ENCODE measurements at regions not wholly inside any gene's neighbourhood (a gene's known extent, or its start where the extent isn't known, plus 50 kb on each side); places are given as distances from the start of the nearest gene placed in this dataset.
"Not testable (repeated sequence)": the region's sequence is repeated elsewhere in the genome, so short reads cannot be mapped to it uniquely, and the experiment has no call there.

DNA sequence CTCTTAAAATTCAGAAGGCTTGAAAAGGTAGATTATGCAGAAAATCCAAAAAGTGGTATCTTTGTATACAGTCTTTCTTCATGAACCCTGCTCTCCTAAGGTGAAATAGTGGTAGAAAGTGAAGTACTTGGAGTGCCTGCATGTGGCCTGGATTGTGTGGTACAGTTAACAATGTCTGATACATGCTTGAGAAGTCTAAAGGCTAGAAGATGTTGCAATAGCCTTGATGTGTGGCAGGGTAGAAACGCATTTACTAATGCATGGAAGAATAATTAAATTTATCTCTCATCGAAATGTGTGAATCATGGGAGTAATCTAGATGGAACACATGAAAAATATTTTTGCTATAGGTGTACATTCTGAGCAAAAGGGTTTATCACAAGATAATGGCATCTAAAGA, 1632.3 kb upstream of the B3GALT2 start:
- no peak for DNase-seq

DNA sequence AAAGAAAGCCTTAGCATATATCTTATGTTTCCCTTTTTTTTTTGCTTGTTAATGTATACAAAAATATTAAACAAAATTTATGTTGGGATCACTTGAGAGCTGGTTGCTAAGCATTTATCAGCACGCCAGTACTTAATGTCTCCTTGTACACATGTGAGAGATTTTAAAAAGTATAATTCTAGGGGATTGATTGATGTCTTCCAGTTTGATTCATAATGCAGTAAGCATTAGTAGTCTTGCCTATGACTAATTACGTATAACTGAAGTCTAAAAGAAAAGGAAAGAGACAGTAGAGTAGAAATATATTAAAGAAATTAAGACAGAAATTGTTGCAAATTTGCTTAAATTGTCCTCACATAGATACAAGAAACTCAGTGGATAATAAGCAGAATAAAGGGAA, 1630.4 kb upstream of the B3GALT2 start:
- DNase-seq, result no peak

DNA sequence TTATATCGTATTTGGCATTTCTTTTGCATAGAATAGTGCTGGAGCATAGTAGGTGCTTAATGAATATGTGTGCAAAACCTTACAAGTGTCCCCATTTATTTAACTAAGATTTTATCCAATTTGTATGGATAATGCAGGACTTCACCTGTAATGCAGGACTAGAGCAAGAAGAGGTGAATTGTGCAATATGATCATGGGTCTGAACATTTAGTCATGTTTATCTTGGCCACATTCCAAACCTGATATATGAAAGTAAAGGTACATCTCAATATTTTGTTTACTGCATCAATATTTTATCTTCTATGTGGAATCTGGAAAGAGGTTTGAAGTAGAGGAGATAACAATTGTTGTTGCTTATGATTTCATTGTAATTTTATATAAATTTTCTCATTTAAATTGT, 1626.7 kb upstream of the B3GALT2 start:
- no peak for DNase-seq

GRCh38 chr1:194809665-194810064, 1623.3 kb upstream of the B3GALT2 start:
- no peak for DNase-seq

- no peak for DNase-seq
Measured at GRCh38 chr1:194809215-194809614, 1622.8 kb upstream of the B3GALT2 start.

DNA sequence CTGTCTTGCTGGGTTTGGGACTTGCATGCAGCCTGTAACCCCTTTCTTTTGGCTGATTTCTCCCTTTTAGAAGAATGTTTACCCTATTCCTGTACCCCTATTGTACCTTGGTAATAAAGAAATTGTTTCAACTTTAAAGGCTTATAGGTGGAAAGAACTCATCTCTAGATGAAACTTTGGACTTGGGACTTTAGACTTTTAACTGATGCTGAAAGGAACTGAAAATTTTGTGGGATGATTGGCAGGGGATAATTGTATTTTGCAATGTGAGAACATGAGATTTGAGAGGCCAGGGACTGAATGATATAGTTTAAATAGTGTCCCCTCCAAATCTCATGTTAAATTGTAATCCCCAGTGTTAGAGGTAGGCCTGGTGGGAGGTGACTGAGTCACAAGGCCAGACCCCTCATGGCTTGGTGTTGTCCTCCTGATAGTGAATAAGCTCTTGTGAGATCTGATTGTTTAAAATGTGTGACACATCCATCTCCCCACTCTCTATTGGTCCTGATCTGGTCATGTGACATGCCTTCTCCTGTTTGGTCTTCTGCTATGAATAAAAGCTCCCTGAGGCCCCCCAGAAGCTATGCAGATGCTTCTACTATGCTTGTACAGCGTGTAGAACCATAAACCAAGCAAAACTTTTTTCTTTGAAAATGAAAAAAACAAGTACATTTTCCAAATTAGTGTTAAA, 1621.3 kb upstream of the B3GALT2 start:
- no peak for DNase-seq

DNA sequence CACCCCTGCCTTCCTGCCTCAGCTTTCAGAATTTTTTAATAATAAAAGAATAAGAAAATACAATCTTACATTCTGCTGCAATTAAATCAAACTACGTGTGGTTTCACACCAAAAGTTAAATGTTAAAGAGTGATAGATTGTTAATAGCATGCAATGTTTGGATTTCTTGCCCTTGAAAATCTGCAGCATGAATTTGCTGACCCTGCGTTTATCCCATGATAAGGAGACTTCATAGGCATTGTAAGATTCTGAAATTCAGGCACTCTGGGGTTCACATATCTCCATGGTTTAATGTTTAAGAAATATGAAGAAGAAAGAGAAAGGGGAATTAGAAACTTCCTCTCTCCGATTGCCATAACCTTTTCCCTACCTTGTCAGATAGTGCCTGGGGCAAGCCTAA, 1616.2 kb upstream of the B3GALT2 start:
- DNase-seq, result no peak

GRCh38 chr1:194795917-194796593, 1609.6 kb upstream of the B3GALT2 start:
- DNase-seq, result no peak

- no peak for DNase-seq
Measured at GRCh38 chr1:194787001-194787400, 1600.6 kb upstream of the B3GALT2 start.

- DNase-seq, result no peak
Measured at GRCh38 chr1:194786027-194786426, 1599.6 kb upstream of the B3GALT2 start.

DNA sequence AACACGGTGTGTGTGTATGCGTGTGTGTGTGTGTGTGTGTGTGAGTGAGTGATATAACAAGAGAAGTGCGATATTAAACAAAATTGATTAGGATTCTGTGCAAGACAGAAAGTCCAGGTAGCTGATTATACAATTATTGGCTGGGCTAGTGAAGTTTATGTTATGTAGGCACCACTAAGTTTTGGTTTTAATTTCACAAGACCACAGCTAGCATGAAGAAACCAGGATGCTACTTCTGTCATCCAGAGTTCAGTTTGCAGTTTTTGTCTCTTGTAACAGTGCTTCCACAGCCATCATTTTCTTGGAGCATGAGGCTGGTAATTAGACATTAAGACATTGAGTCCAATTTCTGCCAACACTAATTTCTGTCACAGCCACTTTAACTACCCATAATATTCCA, 1590.2 kb upstream of the B3GALT2 start:
- no peak for DNase-seq

GRCh38 chr1:194774535-194774934, 1588.1 kb upstream of the B3GALT2 start:
- DNase-seq, result no peak

- DNase-seq, result no peak
Measured at GRCh38 chr1:194755241-194755994, 1569.0 kb upstream of the B3GALT2 start.

GRCh38 chr1:194738843-194739242, 1552.4 kb upstream of the B3GALT2 start:
- DNase-seq, result not testable (repeated sequence)

GRCh38 chr1:194734970-194735369, 1548.6 kb upstream of the B3GALT2 start:
- DNase-seq, result no peak

DNA sequence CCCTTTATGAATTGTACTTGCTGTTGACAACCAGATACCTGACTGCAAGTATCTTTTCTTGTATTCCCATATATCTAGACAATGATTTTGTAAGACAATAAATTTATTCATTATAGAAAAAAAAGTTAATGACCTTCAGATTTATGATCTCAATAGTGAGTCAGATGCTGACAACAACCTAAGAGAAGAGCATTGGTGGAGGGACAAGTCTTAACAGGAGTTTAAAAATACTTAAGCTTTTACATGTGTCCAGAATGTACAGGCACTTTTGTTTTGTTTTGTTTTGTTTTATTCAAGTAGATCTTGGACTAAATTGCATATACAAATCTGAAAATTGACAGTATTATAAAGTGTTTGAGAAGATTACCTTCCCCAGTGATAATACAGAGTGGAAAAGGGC, 1544.6 kb upstream of the B3GALT2 start:
- no peak for DNase-seq

DNA sequence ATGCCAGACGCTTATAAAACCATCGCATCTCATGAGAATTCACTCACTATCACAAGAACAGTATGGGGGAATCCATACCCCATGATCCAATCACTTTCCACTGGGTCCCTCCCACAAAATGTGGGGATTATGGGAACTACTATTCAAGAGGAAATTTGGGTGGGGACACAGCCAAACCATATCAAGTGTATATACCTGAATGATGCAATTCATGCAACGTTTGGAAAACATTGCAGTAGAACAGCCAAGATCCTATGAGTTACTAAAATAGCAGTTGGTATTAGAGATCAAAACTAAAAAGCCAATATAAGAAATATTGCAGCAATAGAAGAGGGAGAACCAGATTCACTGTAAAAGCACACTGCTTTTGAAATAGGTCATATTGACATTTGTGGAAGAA, 1543.9 kb upstream of the B3GALT2 start:
- no peak for DNase-seq

DNA sequence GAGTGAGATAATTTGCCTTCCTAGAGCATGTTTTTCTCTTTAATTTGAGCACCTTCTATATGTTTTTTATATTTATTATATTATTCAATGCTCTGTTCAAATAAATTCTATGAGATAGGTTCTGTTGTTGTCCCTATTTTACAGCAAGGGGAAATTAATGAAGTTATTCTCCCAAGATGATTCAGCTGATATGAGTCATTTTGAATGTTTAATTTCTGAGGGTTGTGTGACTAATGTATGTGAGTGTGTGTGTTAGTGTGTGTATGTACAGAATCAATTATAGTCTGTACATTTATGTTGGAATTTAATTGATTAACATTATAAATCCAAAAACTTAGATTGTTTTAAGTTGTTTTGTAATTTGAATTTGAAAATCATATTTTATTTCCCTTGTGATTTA, 1536.7 kb upstream of the B3GALT2 start:
- no peak for DNase-seq

DNA sequence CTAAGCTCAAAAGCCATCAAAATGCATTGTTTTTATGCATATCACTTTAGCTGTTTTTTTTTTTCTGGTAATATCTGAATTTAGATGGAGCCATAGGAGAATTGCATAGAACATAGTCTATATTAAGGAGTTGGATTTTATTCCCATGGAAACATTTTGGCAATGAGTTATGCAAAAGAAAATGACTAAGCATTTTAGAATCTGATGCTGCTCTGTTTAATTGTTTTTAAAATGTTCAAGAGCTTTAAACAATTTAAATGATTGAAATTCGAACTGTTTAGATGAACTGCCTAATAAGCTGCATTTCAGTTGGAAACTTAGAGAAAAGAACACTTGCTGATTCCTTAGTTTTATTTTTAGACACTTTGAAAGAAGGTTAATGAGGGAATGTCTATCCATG, 1531.5 kb upstream of the B3GALT2 start:
- DNase-seq, result no peak

- no peak for DNase-seq
Measured at GRCh38 chr1:194717334-194717733, 1530.9 kb upstream of the B3GALT2 start.

DNA sequence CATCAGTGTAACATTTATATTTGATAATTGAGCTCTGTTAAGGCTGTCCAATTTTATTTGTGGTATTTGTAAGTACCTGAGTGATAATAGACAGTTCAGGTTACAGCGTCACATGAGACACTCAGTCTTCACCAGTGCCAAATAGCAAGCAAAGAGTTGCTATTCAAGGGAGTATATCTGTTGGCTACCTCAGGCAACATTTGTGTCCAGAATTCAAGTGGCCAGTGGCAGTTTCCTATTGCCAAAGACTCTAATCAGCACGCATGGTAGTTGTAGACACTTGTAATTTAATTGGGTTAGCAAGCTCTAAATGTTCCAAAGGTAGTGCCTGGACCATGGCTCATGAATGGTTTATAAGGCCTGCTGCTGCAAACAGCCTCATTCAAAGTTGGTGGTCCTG, 1524.3 kb upstream of the B3GALT2 start:
- no peak for DNase-seq

DNA sequence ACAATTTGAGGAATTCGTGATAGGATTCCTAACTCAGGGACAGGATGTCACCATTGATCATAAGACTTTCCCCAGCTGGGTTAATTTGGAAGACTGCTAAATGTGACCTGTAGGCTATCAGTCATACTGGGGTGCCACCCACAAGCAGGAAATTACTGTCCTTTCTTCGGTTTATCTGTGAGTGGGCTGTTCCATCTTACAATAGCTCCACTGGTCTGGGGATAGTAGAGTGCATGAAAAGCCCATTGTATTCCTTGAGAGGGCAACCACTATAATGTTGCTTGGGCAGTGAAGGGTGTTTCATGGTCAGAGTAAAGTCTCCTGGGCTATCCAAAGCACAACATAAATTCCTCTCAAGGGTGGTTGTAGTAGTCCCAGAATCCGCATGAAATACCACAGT, 1523.0 kb upstream of the B3GALT2 start:
- no peak for DNase-seq

DNA sequence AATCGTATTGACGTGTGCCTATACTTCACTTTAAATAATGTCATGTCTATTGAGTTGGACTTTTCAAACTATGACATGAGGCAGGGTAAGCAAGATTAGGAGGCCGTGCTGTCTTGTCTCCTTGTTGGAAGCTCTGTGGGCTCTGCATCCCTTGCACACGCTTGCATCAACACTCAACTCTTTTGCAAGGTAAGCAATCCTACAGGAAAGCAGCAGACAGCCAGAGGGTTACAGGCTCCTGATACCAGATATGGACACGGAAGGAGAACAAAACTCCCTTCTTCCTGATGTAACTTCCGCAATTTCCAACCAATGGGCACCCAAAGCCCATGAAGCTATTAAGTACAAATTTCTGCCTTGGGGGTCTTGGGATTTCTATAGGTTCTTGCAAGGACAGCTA, 1520.7 kb upstream of the B3GALT2 start:
- DNase-seq, result no peak
